ENCODE measurements at regions not wholly inside any gene's neighbourhood (a gene's known extent, or its start where the extent isn't known, plus 50 kb on each side); places are given as distances from the start of the nearest gene placed in this dataset.

GRCh38 chr15:46278486-46279090 lies 643.8 kb downstream of the SQOR start:
- TF ChIP-seq CTCF (IDR thresholded peaks at IDR 0.05; ENCODE audit: low read depth, low read length) (no peak), POLR2A (IDR thresholded peaks at IDR 0.05; ENCODE audit: extremely low read depth, insufficient read length) (no peak), MAX (IDR thresholded peaks at IDR 0.05; ENCODE audit: low read depth, low read length) (no peak), MYC (IDR thresholded peaks at IDR 0.05; ENCODE audit: low read depth, low read length) (no peak)
